Stimulated activated CD4-positive, alpha-beta T cell treated with anti-CD3 and anti-CD28 coated beads, Interleukin-4, amount 100 ng/mL, for 4 hours (primary cell): ENCODE measurements at regions not wholly inside any gene's neighbourhood (a gene's known extent, or its start where the extent isn't known, plus 50 kb on each side); places are given as distances from the start of the nearest gene placed in this dataset.

ENCODE experiments used
- DNase-seq, 2 experiments: peaks; one replicate each; pipeline ENCODE4 v3.0.0-alpha.2; 2020

DNA sequence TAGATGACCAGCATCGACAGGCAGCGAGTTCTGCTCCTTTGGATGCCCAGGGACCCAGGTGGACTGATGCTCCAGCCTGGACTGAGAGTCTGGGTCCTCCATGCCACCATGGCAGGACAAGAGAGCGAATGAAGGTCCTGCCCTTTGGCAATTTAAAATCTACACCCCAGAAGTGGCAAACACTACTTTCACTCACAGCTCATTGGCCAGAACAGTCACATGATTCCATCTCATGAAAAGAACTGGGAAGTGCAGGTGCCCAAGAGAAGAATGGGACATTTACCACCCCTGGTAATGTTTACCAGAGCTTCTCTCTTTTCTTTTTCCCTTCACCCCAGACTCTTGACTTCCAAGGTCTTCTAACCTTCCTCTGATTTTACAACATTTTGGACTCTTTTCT is 87.8 kb upstream of the SLCO3A1 start:
- no peak for DNase-seq

DNA sequence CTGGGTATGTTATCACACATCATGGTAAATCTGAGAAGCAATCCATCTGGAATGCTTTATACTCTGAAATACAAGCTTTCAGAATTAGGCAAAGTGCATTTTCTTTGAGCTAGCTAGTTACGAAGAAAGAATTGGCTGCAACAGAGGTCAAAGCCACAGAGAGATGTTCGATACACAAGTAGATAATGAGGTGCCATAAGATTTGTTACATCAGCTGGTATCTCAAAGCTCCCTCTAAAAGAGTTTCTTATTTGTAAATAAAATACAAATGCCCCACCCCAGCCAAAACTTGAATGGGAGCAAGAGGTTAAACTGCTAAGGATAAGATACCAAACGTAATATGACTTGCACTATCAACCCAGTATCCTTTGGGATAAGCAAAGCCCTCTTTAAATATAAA is 84.0 kb upstream of the SLCO3A1 start:
- DNase-seq = no peak

DNA sequence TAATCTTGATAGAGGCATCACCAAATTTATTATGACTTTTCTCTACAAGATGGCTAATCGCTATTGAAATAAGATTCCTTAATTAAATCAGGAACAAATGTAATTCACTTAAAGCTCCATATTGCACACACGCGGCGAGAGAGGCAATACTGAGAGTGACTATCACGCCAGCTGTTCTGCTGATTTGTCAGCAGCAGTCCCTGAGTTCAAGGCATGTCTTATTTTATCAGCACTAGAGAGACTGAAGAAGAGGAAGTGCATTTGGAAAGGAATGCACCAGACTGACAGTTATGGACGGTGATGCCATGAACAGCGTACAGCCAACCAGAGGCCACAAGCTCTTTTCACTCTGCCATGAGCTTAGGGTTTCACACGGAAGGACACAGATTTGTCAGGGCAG is 83.6 kb upstream of the SLCO3A1 start:
- no peak for DNase-seq

DNA sequence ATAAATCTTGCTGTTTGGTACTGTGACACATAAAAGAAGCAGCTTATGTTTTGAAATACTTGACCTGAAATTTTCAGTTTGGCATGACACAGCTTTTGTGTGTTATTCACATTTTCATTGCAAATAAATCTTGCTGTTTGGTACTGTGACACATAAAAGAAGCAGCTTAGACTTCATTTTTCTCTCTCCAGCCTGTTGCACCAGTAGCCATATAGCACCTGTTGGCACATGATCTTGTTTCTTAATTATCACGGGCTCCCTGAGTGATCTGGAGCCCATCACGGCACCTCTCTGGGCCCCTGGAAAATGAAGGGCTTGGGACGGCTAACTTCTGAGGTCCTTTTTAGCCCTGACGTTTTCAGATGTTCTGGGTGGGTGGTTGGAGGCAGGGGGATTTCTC is 77.4 kb upstream of the SLCO3A1 start:
- DNase-seq = no peak

DNA sequence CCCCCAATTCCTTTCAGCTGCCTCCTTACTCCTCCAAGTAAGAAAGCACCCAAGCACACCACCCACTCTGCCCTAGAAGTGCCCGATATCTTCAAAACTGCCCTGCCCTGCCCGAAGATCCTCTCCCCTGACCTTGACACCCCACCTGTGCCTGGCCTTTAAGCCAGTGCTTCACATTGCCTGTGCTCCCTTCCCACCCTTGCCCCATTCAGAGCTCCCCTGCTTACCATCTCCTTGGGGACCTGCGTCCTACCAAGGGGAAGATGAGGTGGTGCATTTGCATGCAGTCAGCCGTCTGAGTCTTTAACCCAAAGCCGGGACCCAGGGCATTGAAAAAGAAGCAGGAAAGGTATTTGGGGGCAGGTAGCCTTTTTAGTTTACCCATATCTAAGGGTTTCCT is 73.5 kb upstream of the SLCO3A1 start:
- DNase-seq = no peak

DNA sequence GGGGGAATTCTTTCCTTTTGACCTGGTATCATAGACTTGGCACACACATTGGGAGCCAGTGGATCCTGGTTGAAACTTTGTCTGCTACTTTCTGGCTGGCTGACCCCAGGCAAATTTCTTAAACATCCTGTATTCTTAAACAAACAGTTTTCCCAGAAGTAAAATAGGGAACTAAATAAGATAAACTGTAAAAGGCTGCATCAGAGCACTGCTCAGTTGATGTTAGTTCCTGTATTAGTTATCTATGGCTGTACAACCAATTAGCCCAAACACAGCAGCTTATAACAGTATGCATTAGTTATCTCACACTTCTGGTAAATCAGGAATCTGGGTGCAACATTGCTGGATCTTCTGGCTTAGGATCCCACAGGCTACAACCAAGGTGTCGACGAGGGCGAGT is 73.1 kb upstream of the SLCO3A1 start:
- DNase-seq = no peak

DNA sequence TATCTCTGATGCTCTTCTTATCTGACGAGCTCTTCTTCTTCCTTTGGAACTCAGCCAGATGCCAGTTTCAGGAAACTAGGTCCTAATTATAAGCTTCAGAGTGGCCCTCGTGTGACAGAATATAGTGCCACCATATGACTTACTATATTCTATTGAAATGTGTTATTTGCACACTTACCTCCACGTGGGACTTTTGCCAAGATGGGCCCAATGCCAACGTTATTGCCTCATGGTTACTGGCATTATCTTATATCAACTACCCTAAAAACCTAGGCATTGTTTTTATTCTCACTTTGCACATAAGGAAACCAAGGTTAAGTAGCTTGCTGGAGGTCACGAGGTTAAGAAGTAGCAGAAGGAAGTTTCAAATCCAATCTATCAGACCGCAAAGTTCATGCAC is 71.3 kb upstream of the SLCO3A1 start:
- no peak for DNase-seq

DNA sequence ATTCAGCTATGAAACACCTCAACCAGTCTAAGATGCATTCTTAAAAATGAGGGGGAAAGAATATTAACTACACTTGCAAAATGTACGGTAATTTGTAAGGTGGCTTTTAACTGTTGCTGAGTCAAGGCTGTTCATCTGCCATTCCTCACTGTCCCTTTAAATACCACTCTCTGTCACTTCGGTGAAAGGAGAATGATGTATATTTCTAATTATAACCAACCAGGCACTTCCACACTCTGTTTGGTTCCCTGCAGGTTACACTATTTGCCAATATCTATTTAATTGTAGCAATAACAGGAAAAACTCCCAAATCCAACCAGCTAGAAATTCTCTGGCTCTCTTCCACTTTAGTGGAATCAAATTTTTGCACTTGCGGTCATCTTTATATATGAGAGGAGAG is 70.5 kb upstream of the SLCO3A1 start:
- no peak for DNase-seq

DNA sequence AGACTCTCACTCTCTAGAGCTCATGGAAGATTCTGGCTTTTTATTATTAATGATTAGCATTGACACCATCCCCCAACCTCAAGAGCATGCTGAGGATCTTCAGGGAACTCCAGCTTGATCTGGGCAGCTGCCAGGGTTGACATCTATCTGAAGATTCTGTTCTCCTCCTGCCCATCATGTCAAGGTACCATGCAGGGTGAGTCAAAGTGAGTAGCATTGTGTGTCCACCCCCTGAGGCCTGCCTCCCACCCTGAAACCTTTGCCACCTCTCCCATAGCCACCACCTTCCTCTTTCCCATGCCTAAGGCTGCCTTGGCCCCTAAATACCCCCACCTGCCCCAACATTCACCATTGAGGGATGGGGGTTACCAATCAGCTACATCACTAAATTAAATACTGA is 70.1 kb upstream of the SLCO3A1 start:
- DNase-seq = no peak

DNA sequence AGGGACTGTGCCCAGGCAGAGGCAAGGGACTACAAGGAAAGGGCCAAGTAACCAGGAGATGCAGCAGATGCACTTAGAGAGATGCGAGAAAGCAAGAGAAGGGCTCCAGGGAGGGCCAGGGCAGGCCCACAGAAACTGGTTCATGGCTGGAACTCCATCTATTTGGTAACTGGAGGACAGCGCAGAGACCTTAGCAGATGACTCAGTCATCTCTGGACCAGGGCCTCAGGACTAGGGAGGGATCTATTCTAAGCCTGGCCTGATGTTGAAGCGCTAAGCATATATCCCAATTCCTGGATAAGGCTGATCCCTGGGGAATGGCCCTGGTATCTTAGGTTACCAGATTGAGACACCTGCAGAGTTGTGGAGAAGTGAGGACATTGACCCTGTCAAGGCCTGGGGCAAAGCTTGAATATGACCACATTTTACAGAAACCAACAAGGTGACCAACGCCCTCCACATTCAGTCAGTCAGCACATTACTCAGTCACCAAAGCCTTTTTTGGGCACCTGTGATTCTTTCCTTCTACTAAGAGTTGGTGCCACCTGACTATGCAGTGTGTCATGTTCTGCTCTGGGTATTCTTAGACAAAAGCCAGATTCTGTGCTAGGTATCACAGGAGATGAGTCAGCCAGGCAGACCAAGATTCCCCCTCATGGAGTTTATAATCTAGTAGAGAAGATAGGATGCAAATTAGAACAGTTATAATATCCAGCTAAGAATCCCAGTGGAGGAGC is 68.4 kb upstream of the SLCO3A1 start:
- no peak for DNase-seq

DNA sequence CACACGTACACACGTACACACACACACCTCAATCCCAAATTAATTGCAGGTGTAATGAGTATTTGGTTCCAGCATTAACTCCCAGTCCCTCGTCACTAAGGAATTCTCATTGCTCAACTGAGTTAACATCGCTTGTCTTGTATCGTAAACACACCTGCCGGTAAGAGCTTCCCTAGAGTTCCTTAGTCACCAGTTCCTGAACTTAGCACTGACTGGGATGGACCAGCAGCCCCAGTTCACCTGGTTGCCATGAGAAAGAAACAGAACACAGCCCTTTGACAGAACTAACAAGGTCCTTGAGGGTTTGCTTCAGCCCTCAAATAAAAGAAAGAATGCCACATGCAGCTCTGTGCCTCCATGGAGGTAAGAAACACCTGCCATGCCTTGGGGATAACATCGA is 66.3 kb upstream of the SLCO3A1 start:
- no peak for DNase-seq

DNA sequence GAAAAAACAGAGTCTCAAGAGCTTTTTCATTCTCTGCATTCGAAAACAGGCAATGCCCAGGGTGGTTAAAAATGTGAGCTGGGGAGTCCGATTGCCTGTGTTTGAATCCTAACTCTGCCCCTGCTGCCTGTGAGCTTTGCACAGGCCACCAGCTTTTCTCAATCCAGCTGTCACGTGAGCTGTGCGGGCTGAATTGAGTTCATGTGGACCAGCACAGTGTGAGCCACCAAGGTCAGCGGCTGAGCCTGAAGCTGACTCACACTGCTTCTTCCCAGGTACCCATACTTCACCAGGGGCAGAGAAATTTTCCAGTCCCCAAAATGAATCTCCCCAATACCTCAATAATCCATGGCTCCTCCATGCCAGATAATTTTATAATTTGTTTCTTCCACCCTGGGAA is 64.4 kb upstream of the SLCO3A1 start:
- DNase-seq = no peak

DNA sequence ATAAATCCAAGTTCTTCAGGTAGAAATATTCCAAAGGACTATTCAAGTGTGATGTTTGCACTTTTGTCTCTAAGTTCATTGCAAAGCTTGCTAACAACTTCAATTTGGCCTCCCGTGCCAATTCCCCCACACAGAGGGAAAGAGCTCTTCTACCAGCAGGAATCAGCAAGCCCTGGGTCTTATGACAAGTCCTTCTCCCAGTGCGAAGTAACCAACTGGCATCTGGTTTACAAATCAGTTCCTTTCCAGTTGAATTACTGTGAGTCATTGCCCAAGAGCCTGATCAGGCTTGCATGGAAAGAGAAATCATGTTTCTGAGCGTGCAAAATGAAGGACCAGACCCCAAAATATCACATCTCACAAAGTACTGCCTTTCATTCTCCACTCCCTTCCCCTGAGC is 62.7 kb upstream of the SLCO3A1 start:
- DNase-seq = no peak

DNA sequence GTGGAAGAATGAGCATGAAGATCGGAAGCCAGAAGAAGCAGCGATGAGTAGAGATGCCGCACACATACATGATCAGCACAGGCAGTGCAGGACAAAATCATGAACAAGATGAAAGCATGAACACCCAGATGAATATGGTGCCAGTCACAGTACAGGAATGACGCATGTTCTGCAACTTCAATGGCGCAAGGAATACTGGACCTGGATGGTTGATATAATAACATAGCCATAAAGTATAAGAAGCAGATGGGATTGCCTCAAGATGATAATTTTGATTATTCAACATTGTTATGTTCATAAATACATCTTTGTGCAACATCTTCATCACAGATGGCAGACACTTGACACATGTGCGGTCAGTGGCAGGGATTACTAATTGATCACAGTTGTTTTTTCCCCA is 59.7 kb upstream of the SLCO3A1 start:
- no peak for DNase-seq

DNA sequence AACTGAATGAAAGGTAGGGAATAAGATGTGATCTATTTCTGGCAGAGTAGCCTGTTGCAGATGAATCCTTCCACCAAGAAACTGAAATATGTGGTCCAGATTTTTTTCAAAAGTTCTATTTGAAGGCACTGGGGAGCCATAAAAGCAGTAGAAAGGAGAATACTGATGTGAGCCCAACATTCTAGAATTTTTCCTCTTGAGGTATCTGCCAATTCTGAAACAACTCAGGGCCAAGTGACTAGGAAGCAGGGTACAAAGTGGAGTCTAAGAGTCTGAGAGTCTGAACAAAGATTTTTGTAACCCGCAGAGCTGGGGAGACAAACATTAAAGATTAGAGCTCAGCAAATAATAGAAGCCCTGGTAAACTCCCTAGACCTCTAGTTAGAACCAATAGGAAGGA is 58.3 kb upstream of the SLCO3A1 start:
- no peak for DNase-seq

DNA sequence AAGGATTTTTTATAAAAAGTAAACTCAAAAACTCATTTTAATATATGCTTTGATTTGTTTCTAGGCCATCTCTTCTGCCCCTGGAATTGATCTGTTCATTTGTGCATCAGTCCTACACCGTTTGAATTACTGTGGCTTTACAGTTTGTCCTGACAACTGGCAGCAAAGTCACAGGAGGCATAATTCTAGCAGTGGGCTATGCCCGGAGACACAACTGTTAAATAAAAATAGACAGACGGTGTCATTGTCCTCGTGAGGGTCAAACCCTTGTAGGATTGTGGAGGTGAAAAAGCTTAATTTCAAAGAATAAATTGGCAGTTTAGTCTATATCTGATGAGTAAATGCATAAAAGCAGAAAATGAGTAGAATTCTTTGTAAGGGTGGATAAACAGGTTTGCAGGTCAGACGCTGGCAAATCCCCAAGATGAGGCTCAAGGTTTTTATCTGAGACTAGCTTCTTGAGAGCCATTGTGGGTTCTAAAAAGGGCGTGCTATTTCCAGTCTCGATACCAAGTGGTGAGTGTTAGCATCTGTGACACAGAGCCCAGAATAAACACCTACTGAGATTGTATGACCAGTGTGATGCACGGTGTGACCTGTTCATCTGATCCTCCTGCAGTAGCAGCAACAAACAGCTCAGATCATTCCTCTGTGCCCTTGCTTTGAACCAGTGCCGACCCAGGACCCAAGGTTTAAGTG is 51.5 kb upstream of the SLCO3A1 start:
- no peak for DNase-seq

DNA sequence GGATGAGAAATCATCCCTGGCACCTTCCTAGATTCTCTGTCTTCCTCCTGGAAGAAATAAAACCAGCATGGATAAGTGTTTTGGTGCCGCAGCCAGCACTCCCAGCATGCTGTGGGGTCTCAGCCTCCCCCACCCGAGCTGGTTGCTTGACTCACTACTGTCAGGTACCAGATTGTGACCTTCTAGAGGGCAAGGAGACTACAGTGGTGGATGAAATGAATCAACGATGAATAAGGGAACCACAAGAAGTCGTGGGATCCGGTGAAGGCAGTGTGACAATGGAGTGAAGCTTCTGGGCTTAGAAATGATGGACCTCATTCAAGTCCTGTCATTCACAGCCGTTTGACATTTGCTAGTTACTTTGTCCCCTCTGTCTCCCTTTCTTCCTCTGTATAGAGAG is 50.2 kb upstream of the SLCO3A1 start:
- DNase-seq = no peak
